Prostate gland (tissue), 2 donors: ENCODE measurements at regions not wholly inside any gene's neighbourhood (a gene's known extent, or its start where the extent isn't known, plus 50 kb on each side); places are given as distances from the start of the nearest gene placed in this dataset.

Source experiments
- DNase-seq: peaks from one replicate; pipeline ENCODE4 v3.0.0-alpha.2; 2019; ENCODE audit warnings: low spot score
- H3K27ac ChIP-seq, 2 donors: fragments of 200-600 bp; sonication (generic); 2 replicates each; pipeline ENCODE4 v1.5.1; 2017 to 2019
- H3K27me3 ChIP-seq: fragments of 200-600 bp; sonication (generic); replicated peaks from 2 replicates; pipeline ENCODE4 v1.5.1; 2019; ENCODE audit not compliant: insufficient read depth
- H3K36me3 ChIP-seq, 2 donors: fragments of 200-600 bp; sonication (generic); 1 replicate in 1 of 2; 2 replicates in 1 of 2; pipeline versions ENCODE4 v1.5.1 to v1.8.1; 2017 to 2019
- H3K4me1 ChIP-seq: fragments of 200-600 bp; sonication (generic); replicated peaks from 2 replicates; pipeline ENCODE4 v1.5.1; 2019
- H3K4me3 ChIP-seq, 2 donors: fragments of 200-600 bp; sonication (generic); 2 replicates each; pipeline ENCODE4 v1.5.1; 2017 to 2019
- H3K9me3 ChIP-seq: fragments of 200-600 bp; sonication (generic); 2 replicates; pipeline ENCODE4 v1.5.1; 2017
- POLR2A ChIP-seq: fragments of 450-650 bp; IDR thresholded peaks from one replicate; pipeline ENCODE4 v1.6.1; 2016; ENCODE audit warnings: antibody characterized with exemption, mild to moderate bottlenecking
- POLR2AphosphoS5 ChIP-seq: sonication (generic); formaldehyde crosslinking; IDR thresholded peaks from one replicate; pipeline ENCODE4 v1.6.1; 2017; ENCODE audit warnings: antibody characterized with exemption
- WGBS: methylation state at CpG from one replicate; pipeline ENCODE4 v1.1.5; 2018; 5-methylcytosine and 5-hydroxymethylcytosine counted together
- intact Hi-C: fragments of 100-400 bp; cut with DNase I; formaldehyde crosslinking; loops from one replicate; pipeline ENCODE4 v1.14.2; 2022
- TF ChIP-seq, protein P1 (sequence below), 4 experiments: fragments of 200-600 bp in 2 of 4; fragments of 450-650 bp in 2 of 4; sonication (generic) in 2 of 4; IDR thresholded peaks; 1 replicate in 3 of 4; 2 replicates in 1 of 4; pipeline ENCODE4 v1.5.1; 2016 to 2019; ENCODE audit warnings: antibody characterized with exemption in 4 of 4, mild to moderate bottlenecking in 2 of 4, moderate library complexity in 2 of 4

DNA sequence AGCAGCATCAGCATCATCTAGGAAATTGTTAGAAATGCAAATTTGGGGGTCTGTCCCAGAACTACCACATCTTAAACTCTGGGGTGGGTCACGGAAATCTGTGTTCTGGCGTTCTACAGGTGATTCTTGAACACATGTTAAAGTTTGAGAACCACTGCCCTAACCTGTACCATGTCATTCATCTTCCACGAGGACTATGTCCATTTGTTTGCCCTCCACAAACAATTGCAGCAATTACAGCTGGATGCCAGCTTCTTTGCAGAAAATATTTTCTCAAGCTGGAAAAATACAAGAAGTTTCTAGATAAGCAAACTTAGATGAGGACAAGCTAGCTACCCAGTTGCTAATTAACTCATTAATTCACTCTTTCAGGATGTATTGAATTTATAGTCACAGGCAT is 54.1 kb downstream of the MAFB start:
- H3K27ac ChIP-seq: no peak overlapping the region
- intact Hi-C loops: no loop called here
- whole genome bisulfite sequencing: 62% methylated on average over 3 of the region's 3 CpGs

DNA sequence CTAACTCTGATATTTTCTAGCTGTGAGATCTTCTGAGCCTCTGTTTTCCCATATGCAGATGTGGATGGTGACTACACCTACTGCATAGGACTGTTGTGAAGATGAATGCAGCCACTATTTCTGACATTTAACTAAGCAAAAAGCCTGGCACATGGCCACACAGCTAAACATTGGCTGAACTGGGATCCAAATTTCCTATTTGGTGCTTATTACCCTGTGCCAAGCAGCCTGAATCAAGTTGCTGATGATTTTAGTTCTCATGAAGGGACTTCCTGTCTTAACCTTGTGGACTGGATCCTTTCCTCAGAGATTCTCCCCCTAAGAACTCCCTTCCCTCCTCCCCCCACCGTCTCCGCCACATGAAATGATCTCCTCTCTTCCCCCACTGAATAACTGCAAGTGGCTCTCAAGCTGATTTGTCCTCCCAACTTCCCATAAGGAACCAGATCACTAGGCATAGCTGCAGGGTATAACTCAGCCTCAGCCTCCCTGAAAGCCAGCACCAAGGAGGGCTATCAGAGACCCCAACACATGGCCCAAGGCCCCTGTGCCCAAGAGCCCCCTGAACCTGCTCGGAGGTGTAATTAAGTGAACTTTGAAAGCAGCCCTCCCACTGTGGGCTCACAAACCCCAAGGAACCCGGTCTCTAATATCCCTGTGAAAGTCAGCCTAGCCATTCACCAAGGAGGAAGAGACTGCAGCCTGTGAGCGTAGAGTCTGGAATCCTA is 55.7 kb downstream of the MAFB start:
- Histone ChIP-seq H3K9me3 (no peaks in the 10 kb centered on the region), H3K4me1 (no peaks in the 10 kb centered on the region), H3K4me3 (no peak overlapping the region), H3K27me3 (no peaks in the 10 kb centered on the region), H3K36me3 (no peaks in the 10 kb centered on the region), H3K27ac (no peak overlapping the region)
- no peak for DNase-seq
- no peak for TF ChIP-seq POLR2AphosphoS5
- WGBS: 83% methylated on average over 5 of the region's 5 CpGs
- intact Hi-C loops: no loop called here

More for the DNA sequence above, 54.1 kb downstream of the MAFB start:
- Histone ChIP-seq H3K9me3 (no peaks in the 10 kb centered on the region), H3K36me3 (no peaks in the 10 kb centered on the region), H3K27me3 (no peaks in the 10 kb centered on the region), H3K4me3 (no peak overlapping the region), H3K4me1 (no peaks in the 10 kb centered on the region)
- TF ChIP-seq, protein P1, sequence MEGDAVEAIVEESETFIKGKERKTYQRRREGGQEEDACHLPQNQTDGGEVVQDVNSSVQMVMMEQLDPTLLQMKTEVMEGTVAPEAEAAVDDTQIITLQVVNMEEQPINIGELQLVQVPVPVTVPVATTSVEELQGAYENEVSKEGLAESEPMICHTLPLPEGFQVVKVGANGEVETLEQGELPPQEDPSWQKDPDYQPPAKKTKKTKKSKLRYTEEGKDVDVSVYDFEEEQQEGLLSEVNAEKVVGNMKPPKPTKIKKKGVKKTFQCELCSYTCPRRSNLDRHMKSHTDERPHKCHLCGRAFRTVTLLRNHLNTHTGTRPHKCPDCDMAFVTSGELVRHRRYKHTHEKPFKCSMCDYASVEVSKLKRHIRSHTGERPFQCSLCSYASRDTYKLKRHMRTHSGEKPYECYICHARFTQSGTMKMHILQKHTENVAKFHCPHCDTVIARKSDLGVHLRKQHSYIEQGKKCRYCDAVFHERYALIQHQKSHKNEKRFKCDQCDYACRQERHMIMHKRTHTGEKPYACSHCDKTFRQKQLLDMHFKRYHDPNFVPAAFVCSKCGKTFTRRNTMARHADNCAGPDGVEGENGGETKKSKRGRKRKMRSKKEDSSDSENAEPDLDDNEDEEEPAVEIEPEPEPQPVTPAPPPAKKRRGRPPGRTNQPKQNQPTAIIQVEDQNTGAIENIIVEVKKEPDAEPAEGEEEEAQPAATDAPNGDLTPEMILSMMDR (IDR thresholded peaks at IDR 0.05): no peak
- TF ChIP-seq POLR2AphosphoS5: no peak
- no peak for TF ChIP-seq POLR2A
- no peak for DNase-seq

DNA sequence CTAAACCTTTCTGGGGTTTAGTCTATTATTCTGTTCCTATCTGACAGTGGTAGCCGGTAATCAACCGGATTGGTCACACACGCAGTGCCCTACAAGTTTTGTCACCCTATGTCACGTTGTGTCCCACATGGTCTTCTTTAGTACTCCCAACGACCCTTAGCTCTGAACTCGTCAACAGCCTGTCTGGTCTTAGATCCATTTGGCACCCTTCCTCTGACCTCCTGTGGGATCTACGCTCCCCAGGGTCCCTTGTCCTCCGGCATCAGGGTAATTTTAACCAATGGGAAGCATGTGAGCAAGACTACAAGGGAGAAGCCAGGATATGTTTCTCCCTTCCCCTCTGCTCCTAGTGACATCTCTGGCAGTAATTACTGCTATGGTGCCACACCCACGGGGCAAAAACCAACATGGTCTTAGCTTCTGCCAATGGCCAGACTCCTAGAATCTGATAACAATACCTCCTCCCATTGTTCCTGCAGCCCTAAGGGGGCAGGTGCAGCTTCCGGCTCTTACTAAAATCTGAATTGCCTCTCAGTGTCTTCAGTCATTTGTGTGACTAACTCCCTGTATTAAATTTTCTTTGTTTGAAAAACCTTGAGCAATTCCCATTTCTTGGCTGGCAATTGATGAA is 56.6 kb downstream of the MAFB start:
- H3K27ac ChIP-seq: no peak overlapping the region
- no peaks in the 10 kb centered on the region for H3K4me1 ChIP-seq
- WGBS: 71% methylated on average over 10 of the region's 10 CpGs
- no peak for DNase-seq
- intact Hi-C loops: no loop called here
- H3K9me3 ChIP-seq: no peaks in the 10 kb centered on the region
- no peaks in the 10 kb centered on the region for H3K27me3 ChIP-seq
- TF ChIP-seq POLR2A (no peak), POLR2AphosphoS5 (no peak)
- TF ChIP-seq, protein P1 (IDR thresholded peaks at IDR 0.05): no peak
- H3K36me3 ChIP-seq: no peaks in the 10 kb centered on the region
- no peak overlapping the region for H3K4me3 ChIP-seq

DNA sequence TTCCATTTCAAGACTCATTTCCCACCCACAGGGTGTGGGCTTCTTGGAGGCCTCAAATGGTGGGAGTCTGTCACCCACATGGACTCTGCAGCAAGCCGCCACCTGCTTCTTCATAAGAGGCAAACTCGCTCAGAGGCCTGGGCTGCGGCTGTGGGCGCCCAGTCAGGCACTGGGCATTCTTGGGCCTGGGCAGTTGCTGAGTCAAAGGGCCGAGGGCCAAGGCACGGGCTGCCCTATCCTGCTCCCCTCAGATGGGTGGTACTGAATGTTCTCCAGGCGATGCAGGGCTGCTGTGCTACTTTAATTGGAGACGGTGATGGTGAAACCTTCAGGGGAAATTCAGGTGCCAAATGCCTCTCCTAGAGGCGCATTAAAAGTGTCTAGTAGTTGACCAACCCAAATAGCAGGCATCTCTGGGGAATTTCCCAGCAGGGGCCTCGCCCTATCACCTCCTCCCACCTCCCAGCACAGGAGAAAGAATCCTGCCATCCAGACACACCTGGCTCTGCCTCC is 57.9 kb downstream of the MAFB start:
- DNase-seq: no peak

DNA sequence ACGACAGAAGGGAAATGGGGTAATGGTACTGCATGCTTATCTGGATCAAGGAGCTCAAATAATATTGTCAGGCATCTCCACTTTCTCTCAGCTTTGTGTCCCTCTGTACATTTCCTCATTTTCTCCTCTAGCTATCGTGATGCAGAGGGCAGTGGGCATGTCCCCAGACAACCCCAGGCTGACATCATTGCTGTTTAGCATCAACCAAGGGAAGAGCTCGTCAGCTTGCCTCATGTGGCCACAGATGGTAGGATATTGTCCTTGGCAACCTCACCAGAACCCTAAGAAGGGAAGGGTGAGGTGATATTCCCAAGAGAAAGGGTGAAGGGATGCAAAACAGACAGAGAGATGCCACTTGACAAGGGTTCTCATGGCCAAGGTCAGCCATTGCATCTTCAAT is 58.3 kb downstream of the MAFB start:
- Histone ChIP-seq H3K4me3 (no peak overlapping the region), H3K27ac (no peak overlapping the region), H3K36me3 (no peaks in the 10 kb centered on the region), H3K27me3 (no peaks in the 10 kb centered on the region), H3K9me3 (no peaks in the 10 kb centered on the region), H3K4me1 (no peaks in the 10 kb centered on the region)
- WGBS: 92% methylated on average over 3 of the region's 3 CpGs
- DNase-seq: no peak
- no peak for TF ChIP-seq POLR2AphosphoS5
- TF ChIP-seq, protein P1 (IDR thresholded peaks at IDR 0.05): no peak
- no peak for TF ChIP-seq POLR2A
- intact Hi-C loops: no loop called here

More for the DNA sequence above, 57.9 kb downstream of the MAFB start:
- Histone ChIP-seq H3K4me3 (no peak overlapping the region), H3K9me3 (no peaks in the 10 kb centered on the region), H3K27me3 (no peaks in the 10 kb centered on the region), H3K4me1 (no peaks in the 10 kb centered on the region), H3K27ac (no peak overlapping the region), H3K36me3 (no peaks in the 10 kb centered on the region)
- intact Hi-C loops: no loop called here
- TF ChIP-seq POLR2A: no peak
- TF ChIP-seq POLR2AphosphoS5: no peak
- TF ChIP-seq, protein P1 (IDR thresholded peaks at IDR 0.05): no peak
- 87% methylated on average over 10 of the region's 10 CpGs for WGBS
